Central memory CD8-positive, alpha-beta T cell (primary cell): ENCODE measurements at regions not wholly inside any gene's neighbourhood (a gene's known extent, or its start where the extent isn't known, plus 50 kb on each side); places are given as distances from the start of the nearest gene placed in this dataset.

Experiments
- ATAC-seq: fragments of 150-1000 bp; cut with Tn5 transposase; replicated peaks from 2 replicates; pipeline ENCODE4 v1.10.0; 2022; ENCODE audit warnings: mild to moderate bottlenecking, moderate FRiP score, moderate number of reproducible peaks; ENCODE audit not compliant: poor library complexity, severe bottlenecking; ENCODE audit errors: extremely low read depth
- DNase-seq, 2 donors: peaks; one replicate each; pipeline ENCODE4 v3.0.0; 2021; ENCODE audit warnings: low spot score in 2 of 2
- H3K27ac Mint-ChIP-seq: one replicate; pipeline ENCODE4 v1.8.0; 2022; ENCODE audit warnings: low read depth, mild to moderate bottlenecking, moderate library complexity, mixed read lengths
- H3K27me3 Mint-ChIP-seq: one replicate; pipeline ENCODE4 v1.8.0; 2022; ENCODE audit warnings: mixed read lengths
- H3K36me3 Mint-ChIP-seq: one replicate; pipeline ENCODE4 v1.8.0; 2022; ENCODE audit warnings: mild to moderate bottlenecking, moderate library complexity, mixed read lengths; ENCODE audit not compliant: insufficient read depth
- H3K4me1 Mint-ChIP-seq: one replicate; pipeline ENCODE4 v1.8.0; 2022; ENCODE audit warnings: mixed read lengths
- H3K4me3 Mint-ChIP-seq: one replicate; pipeline ENCODE4 v1.8.0; 2022; ENCODE audit warnings: mild to moderate bottlenecking, moderate library complexity, mixed read lengths
- H3K9me3 Mint-ChIP-seq: one replicate; pipeline ENCODE4 v1.8.0; 2022; ENCODE audit warnings: mixed read lengths

GRCh38 chr1:60173006-60173405 lies 99.4 kb upstream of the C1orf87 start:
- H3K27ac Mint-ChIP-seq, result no peak overlapping the region
- no peaks in the 10 kb centered on the region for H3K36me3 Mint-ChIP-seq
- ATAC-seq, result no peak
- H3K9me3 Mint-ChIP-seq, result no peaks in the 10 kb centered on the region
- peaks cover 1% of the 10 kb centered on the region for H3K27me3 Mint-ChIP-seq
- no peak overlapping the region for H3K4me3 Mint-ChIP-seq
- DNase-seq, result no peak
- no peaks in the 10 kb centered on the region for H3K4me1 Mint-ChIP-seq

GRCh38 chr1:60171801-60172200 lies 98.2 kb upstream of the C1orf87 start:
- H3K27ac Mint-ChIP-seq, result no peak overlapping the region

GRCh38 chr1:60170709-60171108 lies 97.1 kb upstream of the C1orf87 start:
- Mint-ChIP-seq H3K9me3 (no peaks in the 10 kb centered on the region), H3K36me3 (no peaks in the 10 kb centered on the region), H3K27ac (no peak overlapping the region), H3K4me3 (no peak overlapping the region), H3K27me3 (peaks cover 10% of the 10 kb centered on the region), H3K4me1 (no peaks in the 10 kb centered on the region)
- ATAC-seq (no peak), DNase-seq (no peak)

More at GRCh38 chr1:60171801-60172200, 98.2 kb upstream of the C1orf87 start:
- Mint-ChIP-seq H3K36me3 (no peaks in the 10 kb centered on the region), H3K27me3 (peaks cover 10% of the 10 kb centered on the region), H3K9me3 (no peaks in the 10 kb centered on the region), H3K4me1 (no peaks in the 10 kb centered on the region), H3K4me3 (no peak overlapping the region)
- ATAC-seq (no peak), DNase-seq (no peak)

GRCh38 chr1:60169206-60169605 lies 95.6 kb upstream of the C1orf87 start:
- peaks cover 10% of the 10 kb centered on the region for H3K27me3 Mint-ChIP-seq
- no peaks in the 10 kb centered on the region for H3K4me1 Mint-ChIP-seq
- no peak for DNase-seq

GRCh38 chr1:60162936-60163335 lies 89.4 kb upstream of the C1orf87 start:
- Mint-ChIP-seq H3K4me3 (no peak overlapping the region), H3K27ac (no peak overlapping the region)
- no peak for ATAC-seq

More at GRCh38 chr1:60169206-60169605, 95.6 kb upstream of the C1orf87 start:
- Mint-ChIP-seq H3K4me3 (no peak overlapping the region), H3K27ac (no peak overlapping the region), H3K36me3 (no peaks in the 10 kb centered on the region), H3K9me3 (no peaks in the 10 kb centered on the region)
- no peak for ATAC-seq

GRCh38 chr1:60160141-60160540 lies 86.6 kb upstream of the C1orf87 start:
- no peak for DNase-seq
- ATAC-seq, result no peak
- Mint-ChIP-seq H3K27ac (no peak overlapping the region), H3K27me3 (no peaks in the 10 kb centered on the region), H3K4me3 (no peak overlapping the region), H3K9me3 (no peaks in the 10 kb centered on the region), H3K36me3 (no peaks in the 10 kb centered on the region), H3K4me1 (no peaks in the 10 kb centered on the region)

More at GRCh38 chr1:60162936-60163335, 89.4 kb upstream of the C1orf87 start:
- H3K4me1 Mint-ChIP-seq, result no peaks in the 10 kb centered on the region
- no peak for DNase-seq
- H3K36me3 Mint-ChIP-seq, result no peaks in the 10 kb centered on the region
- H3K27me3 Mint-ChIP-seq, result peaks cover 8% of the 10 kb centered on the region
- H3K9me3 Mint-ChIP-seq, result no peaks in the 10 kb centered on the region

DNA sequence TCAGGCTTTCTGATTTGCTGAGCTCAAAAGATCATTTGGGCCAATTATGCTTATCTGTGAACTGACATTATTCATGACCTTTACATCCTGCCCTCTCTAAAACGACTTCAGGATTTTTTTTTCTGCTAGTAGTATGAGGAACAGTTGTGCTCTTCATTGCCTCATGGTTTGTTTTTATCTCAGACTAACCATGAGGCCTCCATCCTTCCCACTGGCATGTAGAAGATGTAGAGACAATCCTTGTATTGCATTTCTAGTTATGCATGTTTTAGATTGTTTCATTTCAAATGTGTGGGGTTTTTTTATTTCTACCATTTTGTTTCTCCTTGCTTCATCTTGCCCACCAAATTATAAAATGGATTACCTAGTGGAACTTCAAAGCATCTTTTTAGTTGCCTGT lies 82.8 kb upstream of the C1orf87 start:
- no peak overlapping the region for H3K27ac Mint-ChIP-seq
- H3K4me1 Mint-ChIP-seq, result no peaks in the 10 kb centered on the region
- DNase-seq (no peak), ATAC-seq (no peak)
- H3K36me3 Mint-ChIP-seq, result no peaks in the 10 kb centered on the region
- no peaks in the 10 kb centered on the region for H3K9me3 Mint-ChIP-seq
- H3K4me3 Mint-ChIP-seq, result no peak overlapping the region
- no peaks in the 10 kb centered on the region for H3K27me3 Mint-ChIP-seq

- Mint-ChIP-seq H3K27ac (no peak overlapping the region), H3K9me3 (no peaks in the 10 kb centered on the region), H3K4me3 (no peak overlapping the region), H3K36me3 (no peaks in the 10 kb centered on the region), H3K27me3 (no peaks in the 10 kb centered on the region), H3K4me1 (no peaks in the 10 kb centered on the region)
- ATAC-seq, result no peak
- no peak for DNase-seq
Measured at GRCh38 chr1:60153961-60154360, 80.4 kb upstream of the C1orf87 start.

DNA sequence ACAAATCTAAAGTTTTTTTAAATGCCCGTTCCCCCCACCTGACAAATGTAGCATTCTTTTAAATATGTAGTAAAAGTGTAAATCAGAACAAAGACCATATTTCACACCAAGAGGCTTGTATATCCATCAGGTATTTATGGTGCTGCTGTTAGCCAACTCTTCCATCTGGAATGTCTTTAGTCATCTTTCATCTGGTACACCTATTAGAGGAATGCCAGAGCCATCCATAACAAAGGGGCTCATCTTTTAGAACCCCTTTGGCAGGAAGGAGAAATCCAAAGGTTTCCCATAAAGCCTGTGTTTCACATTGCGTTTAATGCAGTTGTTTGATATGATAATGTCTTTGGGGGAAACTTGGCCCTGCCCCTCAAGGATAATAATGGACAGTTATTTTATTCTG lies 79.3 kb upstream of the C1orf87 start:
- H3K27ac Mint-ChIP-seq, result no peak overlapping the region
- no peaks in the 10 kb centered on the region for H3K9me3 Mint-ChIP-seq
- ATAC-seq (no peak), DNase-seq (no peak)
- H3K4me3 Mint-ChIP-seq, result no peak overlapping the region
- H3K4me1 Mint-ChIP-seq, result no peaks in the 10 kb centered on the region
- no peaks in the 10 kb centered on the region for H3K36me3 Mint-ChIP-seq
- no peaks in the 10 kb centered on the region for H3K27me3 Mint-ChIP-seq

DNA sequence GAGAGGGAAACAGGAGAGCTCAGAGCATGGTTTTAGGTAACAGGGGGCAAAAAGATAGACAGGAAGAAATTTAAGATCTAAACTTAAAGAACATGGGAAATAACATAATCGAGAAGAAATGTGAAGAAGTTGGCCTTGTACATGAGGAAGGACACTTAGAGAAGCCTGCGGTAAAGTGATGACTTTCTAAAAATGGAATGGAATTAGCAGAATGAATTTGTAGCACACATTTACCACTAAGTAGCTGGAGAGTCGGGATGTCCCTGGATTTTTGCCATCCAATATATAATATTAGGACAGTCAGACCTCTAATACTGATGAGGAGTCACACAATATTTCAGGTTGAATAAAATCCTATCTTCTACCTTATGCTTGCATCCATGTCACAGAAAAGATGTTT lies 77.7 kb upstream of the C1orf87 start:
- no peak for DNase-seq
- no peaks in the 10 kb centered on the region for H3K36me3 Mint-ChIP-seq

GRCh38 chr1:60149251-60149650 lies 75.7 kb upstream of the C1orf87 start:
- Mint-ChIP-seq H3K27ac (no peak overlapping the region), H3K9me3 (no peaks in the 10 kb centered on the region), H3K4me1 (no peaks in the 10 kb centered on the region), H3K4me3 (no peak overlapping the region), H3K36me3 (no peaks in the 10 kb centered on the region), H3K27me3 (no peaks in the 10 kb centered on the region)
- DNase-seq, result no peak
- no peak for ATAC-seq

More for the DNA sequence above, 77.7 kb upstream of the C1orf87 start:
- Mint-ChIP-seq H3K27me3 (no peaks in the 10 kb centered on the region), H3K9me3 (no peaks in the 10 kb centered on the region), H3K4me3 (no peak overlapping the region), H3K4me1 (no peaks in the 10 kb centered on the region), H3K27ac (no peak overlapping the region)
- ATAC-seq, result no peak

GRCh38 chr1:60146884-60147283 lies 73.3 kb upstream of the C1orf87 start:
- Mint-ChIP-seq H3K9me3 (no peaks in the 10 kb centered on the region), H3K4me1 (no peaks in the 10 kb centered on the region), H3K27me3 (no peaks in the 10 kb centered on the region), H3K4me3 (no peak overlapping the region), H3K36me3 (no peaks in the 10 kb centered on the region), H3K27ac (no peak overlapping the region)
- DNase-seq (no peak), ATAC-seq (no peak)

GRCh38 chr1:60145771-60146170 lies 72.2 kb upstream of the C1orf87 start:
- Mint-ChIP-seq H3K27me3 (peaks cover under 1% of the 10 kb centered on the region), H3K4me3 (no peak overlapping the region), H3K36me3 (no peaks in the 10 kb centered on the region), H3K4me1 (no peaks in the 10 kb centered on the region), H3K9me3 (no peaks in the 10 kb centered on the region), H3K27ac (no peak overlapping the region)
- no peak for DNase-seq
- no peak for ATAC-seq

DNA sequence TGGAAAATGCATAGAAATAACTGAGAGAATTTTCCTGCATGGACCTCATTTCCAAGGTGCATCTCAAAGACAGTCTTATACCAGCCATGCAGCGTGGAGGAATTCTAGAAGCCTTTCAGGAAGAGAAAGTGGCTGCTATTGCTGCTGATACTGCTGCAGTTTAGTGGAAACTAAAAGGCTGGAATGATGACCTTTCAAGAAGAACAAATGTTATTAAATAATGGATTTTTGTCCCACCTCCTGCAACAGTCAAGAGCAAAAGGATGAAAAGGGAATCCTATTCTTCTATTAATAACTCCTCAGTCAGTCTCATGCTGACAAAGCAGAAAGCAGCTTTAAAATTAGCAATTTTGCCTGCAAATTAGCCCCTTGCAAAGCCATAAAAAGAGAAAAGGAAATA lies 68.2 kb upstream of the C1orf87 start:
- Mint-ChIP-seq H3K4me1 (no peaks in the 10 kb centered on the region), H3K4me3 (no peak overlapping the region), H3K27me3 (peaks cover 7% of the 10 kb centered on the region), H3K36me3 (no peaks in the 10 kb centered on the region), H3K9me3 (no peaks in the 10 kb centered on the region), H3K27ac (no peak overlapping the region)
- DNase-seq, result no peak
- ATAC-seq, result no peak
